ENCODE measurements at regions not wholly inside any gene's neighbourhood (a gene's known extent, or its start where the extent isn't known, plus 50 kb on each side); places are given as distances from the start of the nearest gene placed in this dataset.

- TF ChIP-seq, protein P1, sequence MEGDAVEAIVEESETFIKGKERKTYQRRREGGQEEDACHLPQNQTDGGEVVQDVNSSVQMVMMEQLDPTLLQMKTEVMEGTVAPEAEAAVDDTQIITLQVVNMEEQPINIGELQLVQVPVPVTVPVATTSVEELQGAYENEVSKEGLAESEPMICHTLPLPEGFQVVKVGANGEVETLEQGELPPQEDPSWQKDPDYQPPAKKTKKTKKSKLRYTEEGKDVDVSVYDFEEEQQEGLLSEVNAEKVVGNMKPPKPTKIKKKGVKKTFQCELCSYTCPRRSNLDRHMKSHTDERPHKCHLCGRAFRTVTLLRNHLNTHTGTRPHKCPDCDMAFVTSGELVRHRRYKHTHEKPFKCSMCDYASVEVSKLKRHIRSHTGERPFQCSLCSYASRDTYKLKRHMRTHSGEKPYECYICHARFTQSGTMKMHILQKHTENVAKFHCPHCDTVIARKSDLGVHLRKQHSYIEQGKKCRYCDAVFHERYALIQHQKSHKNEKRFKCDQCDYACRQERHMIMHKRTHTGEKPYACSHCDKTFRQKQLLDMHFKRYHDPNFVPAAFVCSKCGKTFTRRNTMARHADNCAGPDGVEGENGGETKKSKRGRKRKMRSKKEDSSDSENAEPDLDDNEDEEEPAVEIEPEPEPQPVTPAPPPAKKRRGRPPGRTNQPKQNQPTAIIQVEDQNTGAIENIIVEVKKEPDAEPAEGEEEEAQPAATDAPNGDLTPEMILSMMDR (IDR thresholded peaks at IDR 0.05) = no peak
Measured at GRCh38 chr6:169075211-169075914, 178.3 kb downstream of the THBS2 start.

GRCh38 chr6:169074526-169074925 is 179.1 kb downstream of the THBS2 start:
- H3K36me3 ChIP-seq = no peaks in the 10 kb centered on the region
- intact Hi-C loops (cut with DNase I) = loop anchor here (5.0 kb wide), 1 partner anchor 138 kb away; no protein-coding TSS in a partner anchor
- H3K4me3 ChIP-seq = no peak overlapping the region
- TF ChIP-seq, protein P1 (IDR thresholded peaks at IDR 0.05) = no peak
- H3K27ac ChIP-seq = peak overlapping the region; percentile 1 to 62
- H3K27me3 ChIP-seq = no peaks in the 10 kb centered on the region
- peaks cover 0 to 35% of the 10 kb centered on the region in 2 donors for H3K4me1 ChIP-seq
- no peak for DNase-seq (ENCODE audit: low spot score in 2 of 2)
- H3K9me3 ChIP-seq = no peaks in the 10 kb centered on the region

More at GRCh38 chr6:169075211-169075914, 178.3 kb downstream of the THBS2 start:
- H3K4me3 ChIP-seq = no peak overlapping the region
- peak overlapping the region; percentile 38 to 62 for H3K27ac ChIP-seq
- H3K4me1 ChIP-seq = peaks cover 0 to 29% of the 10 kb centered on the region in 2 donors
- intact Hi-C loops (cut with DNase I) = no loop called here
- no peaks in the 10 kb centered on the region for H3K9me3 ChIP-seq
- peak in 1 of 2 donors; percentile 77 for DNase-seq (ENCODE audit: low spot score in 2 of 2)
- no peaks in the 10 kb centered on the region for H3K27me3 ChIP-seq
- no peaks in the 10 kb centered on the region for H3K36me3 ChIP-seq

DNA sequence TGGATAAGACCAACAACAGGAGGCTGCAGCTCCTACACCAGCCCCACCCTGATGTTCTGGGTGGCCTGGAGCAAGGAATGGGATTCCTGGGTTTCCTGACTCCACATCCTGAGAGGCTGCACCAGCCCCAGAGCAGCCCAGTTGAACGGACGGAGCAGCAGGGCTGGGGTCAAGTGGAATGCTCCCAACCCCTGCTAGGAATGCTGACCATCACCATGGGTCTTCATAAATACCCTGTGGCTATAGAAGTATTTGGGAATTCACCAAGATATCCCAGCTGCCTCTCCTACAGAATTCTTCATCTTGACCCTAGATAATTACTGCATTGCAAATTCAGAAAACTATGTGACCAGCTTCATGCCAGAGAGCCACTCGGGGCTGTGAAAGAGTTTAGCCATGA is 180.3 kb downstream of the THBS2 start:
- intact Hi-C loops (cut with DNase I) = loop anchor here (5.0 kb wide), 1 partner anchor 139 kb away; no protein-coding TSS in a partner anchor
- H3K4me3 ChIP-seq = no peak overlapping the region
- no peaks in the 10 kb centered on the region for H3K36me3 ChIP-seq
- peak overlapping the region; percentile 71 to 72 for H3K27ac ChIP-seq
- DNase-seq (ENCODE audit: low spot score in 2 of 2) = no peak
- H3K27me3 ChIP-seq = no peaks in the 10 kb centered on the region
- H3K9me3 ChIP-seq = no peaks in the 10 kb centered on the region
- H3K4me1 ChIP-seq = peaks cover 0 to 41% of the 10 kb centered on the region in 2 donors
- TF ChIP-seq, protein P1 (IDR thresholded peaks at IDR 0.05) = no peak

GRCh38 chr6:169072127-169073042 is 181.3 kb downstream of the THBS2 start:
- Histone ChIP-seq H3K27ac (peak overlapping the region; percentile 71 to 72), H3K4me1 (peaks cover 0 to 42% of the 10 kb centered on the region in 2 donors)

GRCh38 chr6:169071394-169071793 is 182.3 kb downstream of the THBS2 start:
- Histone ChIP-seq H3K27me3 (no peaks in the 10 kb centered on the region), H3K27ac (peak overlapping the region; percentile 71 to 72), H3K4me3 (no peak overlapping the region), H3K4me1 (peaks cover 0 to 42% of the 10 kb centered on the region in 2 donors), H3K9me3 (no peaks in the 10 kb centered on the region), H3K36me3 (no peaks in the 10 kb centered on the region)
- no peak for DNase-seq (ENCODE audit: low spot score in 2 of 2)
- intact Hi-C loops (cut with DNase I) = loop anchor here (2.0 to 5.0 kb wide), 2 partner anchors 91 to 141 kb away; no protein-coding TSS in a partner anchor
- TF ChIP-seq, protein P1 (IDR thresholded peaks at IDR 0.05) = no peak

More at GRCh38 chr6:169072127-169073042, 181.3 kb downstream of the THBS2 start:
- no peaks in the 10 kb centered on the region for H3K27me3 ChIP-seq
- H3K36me3 ChIP-seq = no peaks in the 10 kb centered on the region
- DNase-seq (ENCODE audit: low spot score in 2 of 2) = no peak
- TF ChIP-seq, protein P1 (IDR thresholded peaks at IDR 0.05) = no peak
- H3K4me3 ChIP-seq = no peak overlapping the region
- intact Hi-C loops (cut with DNase I) = loop anchor here (5.0 kb wide), 1 partner anchor 140 kb away; no protein-coding TSS in a partner anchor
- H3K9me3 ChIP-seq = no peaks in the 10 kb centered on the region

All from ascending aorta (tissue), 2 donors.